WI38 (cell line): ENCODE measurements at regions not wholly inside any gene's neighbourhood (a gene's known extent, or its start where the extent isn't known, plus 50 kb on each side); places are given as distances from the start of the nearest gene placed in this dataset.

Source experiments
- H3K4me3 ChIP-seq: 2 replicates; pipeline ENCODE4 v1.5.1; 2011; ENCODE audit warnings: low read depth, mild to moderate bottlenecking, control low read depth, low read length
- CTCF ChIP-seq: IDR thresholded peaks from 2 replicates; pipeline ENCODE4 v1.5.1; 2012; ENCODE audit warnings: low read depth, mild to moderate bottlenecking, control low read depth, low read length

- no peak overlapping the region for H3K4me3 ChIP-seq
- TF ChIP-seq CTCF, result no peak
Measured at GRCh38 chr16:75996491-75996890, 270.2 kb upstream of the CPHXL start.

GRCh38 chr16:75997606-75998005 is 271.3 kb upstream of the CPHXL start:
- H3K4me3 ChIP-seq, result no peak overlapping the region

GRCh38 chr16:76007645-76008044 is 269.6 kb upstream of the CNTNAP4 start:
- no peak overlapping the region for H3K4me3 ChIP-seq
- no peak for TF ChIP-seq CTCF

More at GRCh38 chr16:75997606-75998005, 271.3 kb upstream of the CPHXL start:
- TF ChIP-seq CTCF, result no peak

GRCh38 chr16:76023835-76024234 is 253.4 kb upstream of the CNTNAP4 start:
- no peak for TF ChIP-seq CTCF
- H3K4me3 ChIP-seq, result no peak overlapping the region

- no peak for TF ChIP-seq CTCF
- no peak overlapping the region for H3K4me3 ChIP-seq
Measured at GRCh38 chr16:76035689-76036088, 241.5 kb upstream of the CNTNAP4 start.

GRCh38 chr16:76038097-76038496 is 239.1 kb upstream of the CNTNAP4 start:
- no peak overlapping the region for H3K4me3 ChIP-seq
- no peak for TF ChIP-seq CTCF

GRCh38 chr16:76052725-76053124 is 224.5 kb upstream of the CNTNAP4 start:
- TF ChIP-seq CTCF, result no peak
- no peak overlapping the region for H3K4me3 ChIP-seq
